ENCODE measurements at regions not wholly inside any gene's neighbourhood (a gene's known extent, or its start where the extent isn't known, plus 50 kb on each side); places are given as distances from the start of the nearest gene placed in this dataset.

DNA sequence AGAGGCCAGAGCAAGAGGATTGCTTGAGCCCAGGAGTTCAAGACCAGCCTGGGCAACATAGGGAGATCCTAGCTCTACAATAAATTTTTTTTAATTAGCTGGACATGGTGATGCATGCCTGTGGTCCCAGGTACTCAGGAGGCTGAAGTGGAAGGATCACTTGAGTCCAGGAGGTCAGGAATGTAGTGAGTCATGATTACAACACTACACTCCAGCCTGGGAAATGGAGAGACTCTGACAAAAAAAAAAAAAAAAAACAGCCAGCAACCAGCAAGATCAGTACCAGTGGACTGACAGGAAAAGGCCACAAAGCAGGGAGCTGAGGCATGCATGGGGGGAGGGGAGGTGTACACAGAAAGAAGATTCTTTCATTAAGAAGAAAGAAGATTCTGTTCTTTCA lies 52.7 kb upstream of the RFXAP start:
- H2AFZ ChIP-seq (ENCODE audit: low read length) = no peak overlapping the region
- no peak overlapping the region for H3K4me2 ChIP-seq (ENCODE audit: extremely low read depth, insufficient read depth, low read length)
- H3K27ac ChIP-seq (ENCODE audit: insufficient read depth, low read length) = no peak overlapping the region
- no peak overlapping the region for H3K4me3 ChIP-seq (replicated peaks in 1 of 4; ENCODE audit: control extremely low read depth in 1 of 4, insufficient read depth in 1 of 4, low read depth in 3 of 4, low read length in 4 of 4)
- H4K20me1 ChIP-seq (ENCODE audit: control insufficient read depth, extremely low read depth, insufficient read depth, low read length) = no peaks in the 10 kb centered on the region
- H3K9me3 ChIP-seq (ENCODE audit: control insufficient read depth, insufficient read depth, low read depth, low read length) = no peaks in the 10 kb centered on the region
- H3K9ac ChIP-seq (ENCODE audit: insufficient read depth, low read length) = no peak overlapping the region
- H3K36me3 ChIP-seq (ENCODE audit: control insufficient read depth, insufficient read depth, low read length) = no peaks in the 10 kb centered on the region
- DNase-seq (ENCODE audit: low read depth in 2 of 2) = peak; percentile 24 to 90
- no peaks in the 10 kb centered on the region for H3K4me1 ChIP-seq (ENCODE audit: control insufficient read depth, extremely low read depth, insufficient read depth, low read length)
- TF ChIP-seq, protein P1, sequence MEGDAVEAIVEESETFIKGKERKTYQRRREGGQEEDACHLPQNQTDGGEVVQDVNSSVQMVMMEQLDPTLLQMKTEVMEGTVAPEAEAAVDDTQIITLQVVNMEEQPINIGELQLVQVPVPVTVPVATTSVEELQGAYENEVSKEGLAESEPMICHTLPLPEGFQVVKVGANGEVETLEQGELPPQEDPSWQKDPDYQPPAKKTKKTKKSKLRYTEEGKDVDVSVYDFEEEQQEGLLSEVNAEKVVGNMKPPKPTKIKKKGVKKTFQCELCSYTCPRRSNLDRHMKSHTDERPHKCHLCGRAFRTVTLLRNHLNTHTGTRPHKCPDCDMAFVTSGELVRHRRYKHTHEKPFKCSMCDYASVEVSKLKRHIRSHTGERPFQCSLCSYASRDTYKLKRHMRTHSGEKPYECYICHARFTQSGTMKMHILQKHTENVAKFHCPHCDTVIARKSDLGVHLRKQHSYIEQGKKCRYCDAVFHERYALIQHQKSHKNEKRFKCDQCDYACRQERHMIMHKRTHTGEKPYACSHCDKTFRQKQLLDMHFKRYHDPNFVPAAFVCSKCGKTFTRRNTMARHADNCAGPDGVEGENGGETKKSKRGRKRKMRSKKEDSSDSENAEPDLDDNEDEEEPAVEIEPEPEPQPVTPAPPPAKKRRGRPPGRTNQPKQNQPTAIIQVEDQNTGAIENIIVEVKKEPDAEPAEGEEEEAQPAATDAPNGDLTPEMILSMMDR (conservative IDR thresholded peaks at IDR 0.05 in 1 of 2, IDR thresholded peaks at IDR 0.05 in 1 of 2; ENCODE audit: low read depth in 1 of 2, low read length in 2 of 2) = no peak
- TF ChIP-seq EZH2 (IDR thresholded peaks at IDR 0.05; ENCODE audit: low read length, missing control alignments) = no peak
- no peaks in the 10 kb centered on the region for H3K79me2 ChIP-seq (ENCODE audit: control insufficient read depth, insufficient read depth, low read length)
- H3K27me3 ChIP-seq (ENCODE audit: control insufficient read depth, insufficient read depth, low read length) = no peaks in the 10 kb centered on the region

DNA sequence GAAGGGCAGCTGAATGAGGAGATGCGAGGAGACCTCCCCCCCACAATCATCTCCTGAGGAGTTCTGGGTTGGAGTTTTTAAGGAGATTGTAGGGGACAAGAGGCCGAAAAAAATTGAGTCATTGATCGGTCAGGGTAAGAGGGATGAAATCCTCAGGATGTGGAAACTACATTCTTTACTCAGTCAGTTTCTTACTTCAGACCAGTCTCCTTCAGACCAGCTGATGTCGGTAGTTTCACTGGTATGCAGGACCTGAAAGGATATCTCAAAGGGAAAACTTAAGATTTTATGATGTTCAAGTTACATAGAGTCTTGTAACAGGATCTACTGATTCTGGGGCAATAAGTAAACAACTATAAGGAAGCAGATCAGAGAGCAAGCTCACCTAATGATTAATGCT lies 51.7 kb upstream of the RFXAP start:
- no peak overlapping the region for H3K4me2 ChIP-seq (ENCODE audit: extremely low read depth, insufficient read depth, low read length)
- no peak for TF ChIP-seq EZH2 (IDR thresholded peaks at IDR 0.05; ENCODE audit: low read length, missing control alignments)
- TF ChIP-seq, protein P1 (conservative IDR thresholded peaks at IDR 0.05 in 1 of 2, IDR thresholded peaks at IDR 0.05 in 1 of 2; ENCODE audit: low read depth in 1 of 2, low read length in 2 of 2) = no peak

DNA sequence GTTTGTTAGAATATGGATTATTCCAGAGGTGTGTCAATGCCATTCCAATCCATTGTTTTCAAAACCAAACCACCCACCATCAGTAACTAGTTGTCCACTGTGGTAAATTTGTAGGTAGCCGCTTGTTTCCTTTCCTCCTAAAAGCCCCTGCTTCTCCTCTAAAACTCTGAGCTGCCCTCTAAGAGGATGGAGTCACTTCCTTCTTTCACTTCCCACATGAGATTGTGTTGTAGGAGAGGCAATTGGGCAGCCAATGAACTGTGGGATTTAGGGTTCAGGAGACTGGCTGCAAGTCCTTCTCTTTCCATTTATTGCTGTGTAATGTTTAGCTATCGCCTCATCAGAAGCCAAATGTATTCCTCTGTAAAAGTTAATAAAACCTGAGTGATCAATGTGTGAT lies 49.9 kb upstream of the RFXAP start:
- H3K27me3 ChIP-seq (ENCODE audit: control insufficient read depth, insufficient read depth, low read length) = no peaks in the 10 kb centered on the region
- no peaks in the 10 kb centered on the region for H3K79me2 ChIP-seq (ENCODE audit: control insufficient read depth, insufficient read depth, low read length)
- H3K4me3 ChIP-seq (replicated peaks in 1 of 4; ENCODE audit: control extremely low read depth in 1 of 4, insufficient read depth in 1 of 4, low read depth in 3 of 4, low read length in 4 of 4) = no peak overlapping the region
- no peaks in the 10 kb centered on the region for H3K9me3 ChIP-seq (ENCODE audit: control insufficient read depth, insufficient read depth, low read depth, low read length)
- TF ChIP-seq EZH2 (IDR thresholded peaks at IDR 0.05; ENCODE audit: low read length, missing control alignments) = no peak
- no peak overlapping the region for H2AFZ ChIP-seq (ENCODE audit: low read length)
- no peaks in the 10 kb centered on the region for H3K4me1 ChIP-seq (ENCODE audit: control insufficient read depth, extremely low read depth, insufficient read depth, low read length)
- no peak for DNase-seq (ENCODE audit: low read depth in 2 of 2)
- H3K4me2 ChIP-seq (ENCODE audit: extremely low read depth, insufficient read depth, low read length) = no peak overlapping the region
- H3K27ac ChIP-seq (ENCODE audit: insufficient read depth, low read length) = no peak overlapping the region
- no peaks in the 10 kb centered on the region for H3K36me3 ChIP-seq (ENCODE audit: control insufficient read depth, insufficient read depth, low read length)
- no peaks in the 10 kb centered on the region for H4K20me1 ChIP-seq (ENCODE audit: control insufficient read depth, extremely low read depth, insufficient read depth, low read length)
- no peak overlapping the region for H3K9ac ChIP-seq (ENCODE audit: insufficient read depth, low read length)

More for the DNA sequence above, 51.7 kb upstream of the RFXAP start:
- H3K27ac ChIP-seq (ENCODE audit: insufficient read depth, low read length) = no peak overlapping the region
- H4K20me1 ChIP-seq (ENCODE audit: control insufficient read depth, extremely low read depth, insufficient read depth, low read length) = no peaks in the 10 kb centered on the region
- H3K36me3 ChIP-seq (ENCODE audit: control insufficient read depth, insufficient read depth, low read length) = no peaks in the 10 kb centered on the region
- H3K79me2 ChIP-seq (ENCODE audit: control insufficient read depth, insufficient read depth, low read length) = no peaks in the 10 kb centered on the region
- H3K9ac ChIP-seq (ENCODE audit: insufficient read depth, low read length) = no peak overlapping the region
- H3K27me3 ChIP-seq (ENCODE audit: control insufficient read depth, insufficient read depth, low read length) = no peaks in the 10 kb centered on the region
- no peaks in the 10 kb centered on the region for H3K4me1 ChIP-seq (ENCODE audit: control insufficient read depth, extremely low read depth, insufficient read depth, low read length)
- H3K9me3 ChIP-seq (ENCODE audit: control insufficient read depth, insufficient read depth, low read depth, low read length) = no peaks in the 10 kb centered on the region
- no peak overlapping the region for H2AFZ ChIP-seq (ENCODE audit: low read length)
- H3K4me3 ChIP-seq (replicated peaks in 1 of 4; ENCODE audit: control extremely low read depth in 1 of 4, insufficient read depth in 1 of 4, low read depth in 3 of 4, low read length in 4 of 4) = no peak overlapping the region
- peak in 1 of 2 donors; percentile 27 for DNase-seq (ENCODE audit: low read depth in 2 of 2)
